H54 (cell line): ENCODE measurements at regions not wholly inside any gene's neighbourhood (a gene's known extent, or its start where the extent isn't known, plus 50 kb on each side); places are given as distances from the start of the nearest gene placed in this dataset.
"Not testable (repeated sequence)": the region's sequence is repeated elsewhere in the genome, so short reads cannot be mapped to it uniquely, and the experiment has no call there.

ENCODE experiments used
- DNase-seq: peaks from one replicate; pipeline ENCODE4 v3.0.0; 2011; ENCODE audit warnings: low spot score, mixed read lengths; ENCODE audit not compliant: insufficient read length
- FAIRE-seq: peaks from 3 replicates; lab custom pipeline; 2011; peaks lifted over from hg19 to GRCh38; lab: Jason Lieb, UNC
- POLR2A ChIP-seq: IDR thresholded peaks from 2 replicates; pipeline ENCODE4 v1.6.1; 2011; ENCODE audit warnings: low read depth, mild to moderate bottlenecking, low read length

- TF ChIP-seq POLR2A, result no peak
- no peak for FAIRE-seq
These were observed 388.2 kb downstream of the TBC1D32 start for GRCh38 chr6:120945905-120946594.

GRCh38 chr6:120938876-120939472 lies 395.3 kb downstream of the TBC1D32 start:
- TF ChIP-seq POLR2A, result no peak
- FAIRE-seq (no peak), DNase-seq (no peak)

More at GRCh38 chr6:120945905-120946594, 388.2 kb downstream of the TBC1D32 start:
- no peak for DNase-seq

GRCh38 chr6:120938164-120938875 lies 396.0 kb downstream of the TBC1D32 start:
- no peak for FAIRE-seq
- DNase-seq, result no peak
- TF ChIP-seq POLR2A, result no peak

GRCh38 chr6:120935908-120936307 lies 398.4 kb downstream of the TBC1D32 start:
- DNase-seq (no peak), FAIRE-seq (no peak)

GRCh38 chr6:120935016-120935415 lies 399.3 kb downstream of the TBC1D32 start:
- DNase-seq, result no peak
- no peak for FAIRE-seq
- TF ChIP-seq POLR2A, result no peak

More at GRCh38 chr6:120935908-120936307, 398.4 kb downstream of the TBC1D32 start:
- no peak for TF ChIP-seq POLR2A

GRCh38 chr6:120931520-120932180 lies 402.6 kb downstream of the TBC1D32 start:
- FAIRE-seq, DNase-seq: not testable (repeated sequence)

GRCh38 chr6:120930500-120930899 lies 403.8 kb downstream of the TBC1D32 start:
- not testable (repeated sequence) for DNase-seq, FAIRE-seq

GRCh38 chr6:120924214-120924613 lies 410.1 kb downstream of the TBC1D32 start:
- DNase-seq (no peak), FAIRE-seq (no peak)
- no peak for TF ChIP-seq POLR2A

GRCh38 chr6:120918137-120918536 lies 416.1 kb downstream of the TBC1D32 start:
- no peak for FAIRE-seq
- no peak for TF ChIP-seq POLR2A
- no peak for DNase-seq

- TF ChIP-seq POLR2A, result no peak
- DNase-seq (no peak), FAIRE-seq (no peak)
These were observed 417.4 kb downstream of the TBC1D32 start for GRCh38 chr6:120916844-120917243.

- DNase-seq (no peak), FAIRE-seq (no peak)
- TF ChIP-seq POLR2A, result no peak
These were observed 420.8 kb downstream of the TBC1D32 start for GRCh38 chr6:120913486-120913885.

- DNase-seq (no peak), FAIRE-seq (no peak)
- no peak for TF ChIP-seq POLR2A
These were observed 425.5 kb downstream of the TBC1D32 start for GRCh38 chr6:120908767-120909166.

GRCh38 chr6:120903836-120904235 lies 430.4 kb downstream of the TBC1D32 start:
- no peak for FAIRE-seq
- DNase-seq, result no peak
- TF ChIP-seq POLR2A, result no peak

GRCh38 chr6:120899932-120900331 lies 434.3 kb downstream of the TBC1D32 start:
- no peak for FAIRE-seq
- DNase-seq, result no peak
- TF ChIP-seq POLR2A, result no peak
